Kidney (tissue), 13 donors: ENCODE measurements at regions not wholly inside any gene's neighbourhood (a gene's known extent, or its start where the extent isn't known, plus 50 kb on each side); places are given as distances from the start of the nearest gene placed in this dataset.

Experiments used
- DNase-seq, 5 donors: peaks; one replicate each; pipeline ENCODE4 v3.0.0-alpha.2; 2013 to 2020
- FAIRE-seq: peaks from 2 replicates; lab custom pipeline; 2012; peaks lifted over from hg19 to GRCh38; lab: Jason Lieb, UNC
- H3K27ac ChIP-seq, 2 donors: one replicate each; pipeline ENCODE4 v1.7.0; 2013; ENCODE audit warnings: low read depth in 2 of 2, low read length in 2 of 2, inconsistent platforms in 1 of 2
- H3K27me3 ChIP-seq: one replicate; pipeline ENCODE4 v1.7.1; 2013; ENCODE audit warnings: low read length, inconsistent platforms; ENCODE audit not compliant: control insufficient read depth, insufficient read depth
- H3K36me3 ChIP-seq, 3 donors: one replicate each; pipeline versions ENCODE4 v1.7.0 to v1.7.1; 2013; ENCODE audit warnings: low read length in 3 of 3, control low read depth in 1 of 3, inconsistent platforms in 1 of 3; ENCODE audit not compliant: insufficient read depth in 3 of 3, control insufficient read depth in 2 of 3
- H3K4me1 ChIP-seq, 3 donors: one replicate each; pipeline versions ENCODE4 v1.7.0 to v1.7.1; 2013; ENCODE audit warnings: low read length in 3 of 3, inconsistent platforms in 1 of 3, low read depth in 1 of 3; ENCODE audit not compliant: control insufficient read depth in 2 of 3, insufficient read depth in 2 of 3
- H3K4me3 ChIP-seq, 3 donors: one replicate each; pipeline versions ENCODE4 v1.7.0 to v1.8.1; 2013; ENCODE audit warnings: low read length in 3 of 3, control low read depth in 1 of 3, inconsistent platforms in 1 of 3
- H3K9ac ChIP-seq, 3 donors: one replicate each; pipeline versions ENCODE4 v1.7.0 to v1.7.1; 2013; ENCODE audit warnings: low read length in 3 of 3, control low read depth in 1 of 3, inconsistent platforms in 1 of 3
- H3K9me3 ChIP-seq, 3 donors: one replicate each; pipeline versions ENCODE4 v1.7.0 to v1.7.1; 2013; ENCODE audit warnings: low read length in 3 of 3, control low read depth in 1 of 3, inconsistent platforms in 1 of 3; ENCODE audit not compliant: control insufficient read depth in 2 of 3, insufficient read depth in 1 of 3
- CTCF ChIP-seq: IDR thresholded peaks from 3 replicates; pipeline ENCODE4 v1.5.1; 2012; ENCODE audit warnings: mild to moderate bottlenecking, moderate library complexity, borderline replicate concordance; ENCODE audit not compliant: insufficient read depth; ENCODE audit errors: extremely low read depth
- intact Hi-C: fragments of 100-400 bp; cut with DNase I; formaldehyde crosslinking; loops from one replicate; pipeline ENCODE4 v1.11.1; 2022
- donor health status: control.
- donor health status: control.
- donor health status: control.
- donor health status: control.
- donor health status: control.
- donor health status: DM: yes; HTN: yes; CAD: no.
- donor health status: Normal renal cell carcinoma (clear cell type).

GRCh38 chr17:11023639-11024479 lies 186.0 kb upstream of the PIRT start:
- TF ChIP-seq CTCF: no peak
- intact Hi-C loops: no loop called here
- peak in 3 of 5 donors; percentile 12 to 58 (median 13) for DNase-seq
- no peak overlapping the region for H3K4me3 ChIP-seq
- H3K36me3 ChIP-seq: no peaks in the 10 kb centered on the region
- H3K27ac ChIP-seq: no peak overlapping the region
- H3K27me3 ChIP-seq: no peaks in the 10 kb centered on the region
- no peaks in the 10 kb centered on the region for H3K4me1 ChIP-seq
- no peaks in the 10 kb centered on the region for H3K9me3 ChIP-seq
- FAIRE-seq: no peak
- H3K9ac ChIP-seq: no peak overlapping the region

GRCh38 chr17:11006530-11006929 lies 168.6 kb upstream of the PIRT start:
- DNase-seq (no peak), FAIRE-seq (no peak)
- H3K9me3 ChIP-seq: no peaks in the 10 kb centered on the region
- intact Hi-C loops: no loop called here
- no peak overlapping the region for H3K9ac ChIP-seq
- no peaks in the 10 kb centered on the region for H3K4me1 ChIP-seq
- H3K27ac ChIP-seq: no peak overlapping the region
- no peaks in the 10 kb centered on the region for H3K27me3 ChIP-seq
- no peak overlapping the region for H3K4me3 ChIP-seq
- no peak for TF ChIP-seq CTCF
- no peaks in the 10 kb centered on the region for H3K36me3 ChIP-seq

- no peaks in the 10 kb centered on the region for H3K9me3 ChIP-seq
- no peak for TF ChIP-seq CTCF
- no peak for FAIRE-seq
- H3K4me3 ChIP-seq: no peak overlapping the region
- H3K27me3 ChIP-seq: no peaks in the 10 kb centered on the region
- H3K9ac ChIP-seq: no peak overlapping the region
- no peaks in the 10 kb centered on the region for H3K4me1 ChIP-seq
- no peaks in the 10 kb centered on the region for H3K36me3 ChIP-seq
- no peak for DNase-seq
- intact Hi-C loops: no loop called here
- H3K27ac ChIP-seq: no peak overlapping the region
Observed at GRCh38 chr17:11005940-11006339, 168.1 kb upstream of the PIRT start.
